CD4-positive, alpha-beta T cell (primary cell): ENCODE measurements at regions not wholly inside any gene's neighbourhood (a gene's known extent, or its start where the extent isn't known, plus 50 kb on each side); places are given as distances from the start of the nearest gene placed in this dataset.

Experiments used
- ATAC-seq: fragments of 200-7000 bp; cut with Tn5 transposase; one replicate; pipeline ENCODE4 v1.10.0; 2022; ENCODE audit warnings: mild to moderate bottlenecking; ENCODE audit not compliant: poor library complexity
- CTCF ChIA-PET: fragments of 350-600 bp; sonication (Branson Sonifier 250); formaldehyde crosslinking; loops from one replicate; lab custom pipeline; 2021; ENCODE audit warnings: antibody characterized with exemption, inconsistent platforms; lab: Charles Lee
- POLR2A ChIA-PET: fragments of 350-600 bp; sonication (Branson Sonifier 250); formaldehyde crosslinking; loops from one replicate; lab custom pipeline; 2021; ENCODE audit warnings: antibody characterized with exemption, inconsistent platforms; lab: Charles Lee
- DNase-seq, 14 experiments: peaks; one replicate each; pipeline ENCODE4 v3.0.0-alpha.2; 2013 to 2020; ENCODE audit warnings: mixed read lengths in 2 of 14
- H3K27ac ChIP-seq, 2 donors: one replicate each; pipeline versions ENCODE4 v1.5.1 to v1.7.0; 2013; ENCODE audit warnings: low read length in 2 of 2, low read depth in 1 of 2, mild to moderate bottlenecking in 1 of 2
- H3K27me3 ChIP-seq, 2 experiments: 1 replicate in 1 of 2; 2 replicates in 1 of 2; pipeline versions ENCODE4 v1.6.1 to v1.7.0; 2013; ENCODE audit warnings: low read length in 2 of 2, control low read depth in 1 of 2, mild to moderate bottlenecking in 1 of 2, moderate library complexity in 1 of 2; ENCODE audit not compliant: insufficient read depth in 2 of 2, control insufficient read depth in 1 of 2
- H3K36me3 ChIP-seq: one replicate; pipeline ENCODE4 v1.6.1; 2013; ENCODE audit warnings: low read length, control low read depth; ENCODE audit not compliant: insufficient read depth
- H3K4me1 ChIP-seq: one replicate; pipeline ENCODE4 v1.6.1; 2013; ENCODE audit warnings: low read length, control low read depth; ENCODE audit not compliant: insufficient read depth
- H3K4me3 ChIP-seq: one replicate; pipeline ENCODE4 v1.5.1; 2013; ENCODE audit warnings: mild to moderate bottlenecking, low read length, moderate library complexity
- H3K9me3 ChIP-seq, 2 experiments: 1 replicate in 1 of 2; 2 replicates in 1 of 2; pipeline versions ENCODE4 v1.6.1 to v1.7.0; 2013; ENCODE audit warnings: low read length in 2 of 2, mild to moderate bottlenecking in 2 of 2, control low read depth in 1 of 2, moderate library complexity in 1 of 2; ENCODE audit not compliant: control insufficient read depth in 1 of 2, insufficient read depth in 1 of 2
- H3K27ac Mint-ChIP-seq: one replicate; pipeline ENCODE4 v1.8.0; 2020; ENCODE audit warnings: mixed read lengths
- H3K27me3 Mint-ChIP-seq: one replicate; pipeline ENCODE4 v1.8.0; 2021; ENCODE audit warnings: mixed read lengths
- H3K36me3 Mint-ChIP-seq: one replicate; pipeline ENCODE4 v1.8.0; 2021; ENCODE audit warnings: low read depth, mixed read lengths
- H3K4me1 Mint-ChIP-seq: one replicate; pipeline ENCODE4 v1.8.0; 2021; ENCODE audit warnings: low read depth, mixed read lengths
- H3K4me3 Mint-ChIP-seq: one replicate; pipeline ENCODE4 v1.8.0; 2020; ENCODE audit warnings: mild to moderate bottlenecking, mixed read lengths
- H3K9me3 Mint-ChIP-seq: one replicate; pipeline ENCODE4 v1.8.0; 2020; ENCODE audit warnings: mixed read lengths
- CTCF ChIP-seq: fragments of 200-600 bp; IDR thresholded peaks from one replicate; pipeline ENCODE4 v1.8.0; 2022; ENCODE audit warnings: antibody characterized with exemption, mild to moderate bottlenecking
- intact Hi-C, 2 experiments: fragments of 100-400 bp; cut with DNase I in 1 of 2; cut with micrococcal nuclease in 1 of 2; formaldehyde crosslinking; loops; one replicate each; pipeline versions ENCODE4 v1.15.1 to v1.9.0; 2023 to 2025; cut with DNase I, micrococcal nuclease

- H3K4me1 ChIP-seq, result no peaks in the 10 kb centered on the region
- no peaks in the 10 kb centered on the region for H3K27me3 Mint-ChIP-seq
- H3K36me3 Mint-ChIP-seq, result no peaks in the 10 kb centered on the region
- intact Hi-C loops, result no loop called here
- no peaks in the 10 kb centered on the region for H3K4me1 Mint-ChIP-seq
- no peak overlapping the region for H3K4me3 ChIP-seq
- H3K9me3 ChIP-seq, result no peaks in the 10 kb centered on the region
- no peaks in the 10 kb centered on the region for H3K27me3 ChIP-seq
- ATAC-seq (no peak), DNase-seq (no peak)
- H3K27ac ChIP-seq, result no peak overlapping the region
- H3K27ac Mint-ChIP-seq, result no peak overlapping the region
- no peaks in the 10 kb centered on the region for H3K36me3 ChIP-seq
- POLR2A ChIA-PET, result interaction anchor here (0.6 kb wide), 1 partner anchor 24 kb away, joined by 3 read pairs; no protein-coding TSS in a partner anchor
- H3K4me3 Mint-ChIP-seq, result no peak overlapping the region
- CTCF ChIA-PET, result no interaction called here
- TF ChIP-seq CTCF, result no peak
- H3K9me3 Mint-ChIP-seq, result no peaks in the 10 kb centered on the region
These were observed 141.5 kb upstream of the KCNK2 start for GRCh38 chr1:214941061-214941460.

DNA sequence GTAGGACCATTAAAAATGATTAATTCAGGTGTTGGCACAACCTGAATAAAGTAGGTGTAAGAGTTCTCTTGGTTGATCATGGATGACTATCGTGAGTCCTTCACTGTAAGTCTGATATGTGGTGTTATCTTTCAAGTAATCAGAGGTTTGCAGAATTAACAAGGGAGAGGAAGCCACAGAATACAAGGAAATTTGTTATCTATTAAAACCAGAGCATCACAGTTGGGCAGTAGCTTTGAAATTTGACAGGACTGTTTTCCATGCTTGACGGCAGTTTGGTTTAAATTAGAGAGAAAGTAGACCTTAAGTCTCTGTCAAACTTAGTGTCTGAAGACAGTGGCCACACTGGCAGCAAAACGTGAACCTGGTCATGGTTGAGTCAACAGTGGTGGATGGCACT lies 139.5 kb upstream of the KCNK2 start:
- no peaks in the 10 kb centered on the region for H3K36me3 Mint-ChIP-seq
- H3K27ac Mint-ChIP-seq, result no peak overlapping the region
- H3K9me3 Mint-ChIP-seq, result no peaks in the 10 kb centered on the region
- H3K4me1 Mint-ChIP-seq, result no peaks in the 10 kb centered on the region
- DNase-seq (no peak), ATAC-seq (no peak)
- ChIA-PET POLR2A (no interaction called here), CTCF (no interaction called here)
- no peak for TF ChIP-seq CTCF
- Histone ChIP-seq H3K4me3 (no peak overlapping the region), H3K36me3 (no peaks in the 10 kb centered on the region), H3K4me1 (no peaks in the 10 kb centered on the region), H3K27me3 (no peaks in the 10 kb centered on the region), H3K9me3 (no peaks in the 10 kb centered on the region), H3K27ac (no peak overlapping the region)
- H3K27me3 Mint-ChIP-seq, result no peaks in the 10 kb centered on the region
- intact Hi-C loops, result no loop called here
- H3K4me3 Mint-ChIP-seq, result no peak overlapping the region

- no peaks in the 10 kb centered on the region for H3K36me3 Mint-ChIP-seq
- no peaks in the 10 kb centered on the region for H3K27me3 ChIP-seq
- no peak overlapping the region for H3K4me3 ChIP-seq
- H3K9me3 ChIP-seq, result no peaks in the 10 kb centered on the region
- no peaks in the 10 kb centered on the region for H3K4me1 Mint-ChIP-seq
- H3K36me3 ChIP-seq, result no peaks in the 10 kb centered on the region
- DNase-seq, result no peak
- H3K4me1 ChIP-seq, result no peaks in the 10 kb centered on the region
- intact Hi-C loops, result no loop called here
- no peak overlapping the region for H3K27ac Mint-ChIP-seq
- H3K27ac ChIP-seq, result no peak overlapping the region
- H3K27me3 Mint-ChIP-seq, result no peaks in the 10 kb centered on the region
- H3K4me3 Mint-ChIP-seq, result no peak overlapping the region
- no peak for TF ChIP-seq CTCF
- ATAC-seq, result no peak
- no peaks in the 10 kb centered on the region for H3K9me3 Mint-ChIP-seq
- ChIA-PET POLR2A (no interaction called here), CTCF (no interaction called here)
These were observed 135.9 kb upstream of the KCNK2 start for GRCh38 chr1:214946615-214947014.
